Neural progenitor cell (in vitro differentiated cells): ENCODE measurements at regions not wholly inside any gene's neighbourhood (a gene's known extent, or its start where the extent isn't known, plus 50 kb on each side); places are given as distances from the start of the nearest gene placed in this dataset.

ENCODE experiments used
- DNase-seq: peaks from one replicate; pipeline ENCODE4 v3.0.0-alpha.2; 2016; ENCODE audit warnings: low spot score
- H2AFZ ChIP-seq: fragments of 200-600 bp; sonication (generic); replicated peaks from 2 replicates; pipeline ENCODE4 v1.6.1; 2016; ENCODE audit warnings: antibody characterized with exemption
- H3F3A ChIP-seq: fragments of 200-600 bp; sonication (generic); 2 replicates; pipeline ENCODE4 v1.6.1; 2016; ENCODE audit warnings: antibody characterized with exemption, low read depth
- H3K27ac ChIP-seq: fragments of 200-600 bp; sonication (generic); 2 replicates; pipeline ENCODE4 v1.5.1; 2016; ENCODE audit warnings: mild to moderate bottlenecking
- H3K27me3 ChIP-seq: fragments of 200-600 bp; sonication (generic); 2 replicates; pipeline ENCODE4 v1.6.1; 2016; ENCODE audit warnings: mild to moderate bottlenecking, moderate library complexity
- H3K36me3 ChIP-seq: fragments of 200-600 bp; sonication (generic); 2 replicates; pipeline ENCODE4 v1.5.1; 2016
- H3K4me1 ChIP-seq: fragments of 200-600 bp; sonication (generic); 2 replicates; pipeline ENCODE4 v1.6.1; 2016; ENCODE audit warnings: mixed run types
- H3K4me2 ChIP-seq: fragments of 200-600 bp; sonication (generic); 2 replicates; pipeline ENCODE4 v1.6.1; 2016
- H3K4me3 ChIP-seq: fragments of 200-600 bp; sonication (generic); 2 replicates; pipeline ENCODE4 v1.5.1; 2016
- H3K79me2 ChIP-seq: fragments of 200-600 bp; sonication (generic); 2 replicates; pipeline ENCODE4 v1.6.1; 2016; ENCODE audit warnings: low read depth
- H3K9ac ChIP-seq: fragments of 200-600 bp; sonication (generic); 2 replicates; pipeline ENCODE4 v1.6.1; 2016
- H3K9me3 ChIP-seq: fragments of 200-600 bp; sonication (generic); 2 replicates; pipeline ENCODE4 v1.5.1; 2016; ENCODE audit warnings: low read depth
- H4K20me1 ChIP-seq: fragments of 200-600 bp; sonication (generic); 2 replicates; pipeline ENCODE4 v1.6.1; 2016; ENCODE audit warnings: low read depth
- H3K27ac Mint-ChIP-seq: 3 replicates; pipeline ENCODE4 v1.8.0; 2021; ENCODE audit warnings: mixed read lengths
- H3K27me3 Mint-ChIP-seq: 2 replicates; pipeline ENCODE4 v1.8.0; 2022; ENCODE audit warnings: low read depth, mild to moderate bottlenecking, inconsistent platforms, moderate library complexity, mixed read lengths; ENCODE audit not compliant: insufficient read depth
- H3K36me3 Mint-ChIP-seq: 3 replicates; pipeline ENCODE4 v1.8.0; 2021; ENCODE audit warnings: mixed read lengths
- H3K4me1 Mint-ChIP-seq: 3 replicates; pipeline ENCODE4 v1.8.0; 2021; ENCODE audit warnings: mixed read lengths
- H3K4me3 Mint-ChIP-seq: 3 replicates; pipeline ENCODE4 v1.8.0; 2021; ENCODE audit warnings: mild to moderate bottlenecking, moderate library complexity, mixed read lengths
- H3K9me3 Mint-ChIP-seq: 3 replicates; pipeline ENCODE4 v1.8.0; 2020; ENCODE audit warnings: mixed read lengths
- EZH2 ChIP-seq: fragments of 200-600 bp; sonication (generic); IDR thresholded peaks from 2 replicates; pipeline ENCODE4 v1.6.1; 2017; ENCODE audit warnings: antibody characterized with exemption, mild to moderate bottlenecking, moderate library complexity
- EZH2phosphoT487 ChIP-seq: fragments of 200-600 bp; sonication (generic); IDR thresholded peaks from 2 replicates; pipeline ENCODE4 v1.6.1; 2017; ENCODE audit warnings: antibody characterized with exemption
- TF ChIP-seq, protein P1 (sequence below): fragments of 200-600 bp; sonication (generic); IDR thresholded peaks from 2 replicates; pipeline ENCODE4 v1.5.1; 2017; ENCODE audit warnings: antibody characterized with exemption, mild to moderate bottlenecking

DNA sequence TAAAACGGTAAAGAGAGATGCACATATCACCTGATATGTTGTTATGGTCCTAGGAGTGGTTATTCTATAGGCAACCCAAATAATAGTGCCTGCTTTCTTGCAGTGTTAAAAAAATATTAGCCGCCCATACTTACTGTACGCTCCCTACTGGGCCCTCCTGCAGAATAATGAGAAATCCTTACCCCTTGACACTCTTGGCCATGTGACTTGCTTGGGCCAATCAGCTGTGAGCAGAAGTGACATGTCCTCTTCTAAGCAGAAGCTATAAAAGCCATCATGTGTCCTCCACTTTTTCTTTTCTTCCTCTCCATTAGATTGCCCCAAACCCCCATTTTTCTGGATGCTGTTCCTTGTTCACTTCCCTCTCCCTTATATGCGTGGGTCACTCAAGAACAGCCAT lies 90.5 kb upstream of the SPRED2 start:
- no peaks in the 10 kb centered on the region for H3K4me1 Mint-ChIP-seq
- no peak overlapping the region for H3K9ac ChIP-seq
- peaks cover 19% of the 10 kb centered on the region for H3K9me3 Mint-ChIP-seq
- no peak overlapping the region for H3K27ac Mint-ChIP-seq
- no peaks in the 10 kb centered on the region for H3K4me1 ChIP-seq
- no peak overlapping the region for H3K4me3 Mint-ChIP-seq
- H3K27me3 Mint-ChIP-seq = peaks cover 3% of the 10 kb centered on the region
- H3K27me3 ChIP-seq = no peaks in the 10 kb centered on the region
- no peak for DNase-seq
- no peak overlapping the region for H3K27ac ChIP-seq
- H3K36me3 Mint-ChIP-seq = no peaks in the 10 kb centered on the region
- H3F3A ChIP-seq = no peaks in the 10 kb centered on the region
- no peaks in the 10 kb centered on the region for H4K20me1 ChIP-seq
- H3K4me3 ChIP-seq = no peak overlapping the region
- no peaks in the 10 kb centered on the region for H3K79me2 ChIP-seq
- TF ChIP-seq, protein P1, sequence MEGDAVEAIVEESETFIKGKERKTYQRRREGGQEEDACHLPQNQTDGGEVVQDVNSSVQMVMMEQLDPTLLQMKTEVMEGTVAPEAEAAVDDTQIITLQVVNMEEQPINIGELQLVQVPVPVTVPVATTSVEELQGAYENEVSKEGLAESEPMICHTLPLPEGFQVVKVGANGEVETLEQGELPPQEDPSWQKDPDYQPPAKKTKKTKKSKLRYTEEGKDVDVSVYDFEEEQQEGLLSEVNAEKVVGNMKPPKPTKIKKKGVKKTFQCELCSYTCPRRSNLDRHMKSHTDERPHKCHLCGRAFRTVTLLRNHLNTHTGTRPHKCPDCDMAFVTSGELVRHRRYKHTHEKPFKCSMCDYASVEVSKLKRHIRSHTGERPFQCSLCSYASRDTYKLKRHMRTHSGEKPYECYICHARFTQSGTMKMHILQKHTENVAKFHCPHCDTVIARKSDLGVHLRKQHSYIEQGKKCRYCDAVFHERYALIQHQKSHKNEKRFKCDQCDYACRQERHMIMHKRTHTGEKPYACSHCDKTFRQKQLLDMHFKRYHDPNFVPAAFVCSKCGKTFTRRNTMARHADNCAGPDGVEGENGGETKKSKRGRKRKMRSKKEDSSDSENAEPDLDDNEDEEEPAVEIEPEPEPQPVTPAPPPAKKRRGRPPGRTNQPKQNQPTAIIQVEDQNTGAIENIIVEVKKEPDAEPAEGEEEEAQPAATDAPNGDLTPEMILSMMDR = no peak
- TF ChIP-seq EZH2 (no peak), EZH2phosphoT487 (no peak)
- H3K36me3 ChIP-seq = no peaks in the 10 kb centered on the region
- no peak overlapping the region for H3K4me2 ChIP-seq
- no peak overlapping the region for H2AFZ ChIP-seq
- H3K9me3 ChIP-seq = no peaks in the 10 kb centered on the region

DNA sequence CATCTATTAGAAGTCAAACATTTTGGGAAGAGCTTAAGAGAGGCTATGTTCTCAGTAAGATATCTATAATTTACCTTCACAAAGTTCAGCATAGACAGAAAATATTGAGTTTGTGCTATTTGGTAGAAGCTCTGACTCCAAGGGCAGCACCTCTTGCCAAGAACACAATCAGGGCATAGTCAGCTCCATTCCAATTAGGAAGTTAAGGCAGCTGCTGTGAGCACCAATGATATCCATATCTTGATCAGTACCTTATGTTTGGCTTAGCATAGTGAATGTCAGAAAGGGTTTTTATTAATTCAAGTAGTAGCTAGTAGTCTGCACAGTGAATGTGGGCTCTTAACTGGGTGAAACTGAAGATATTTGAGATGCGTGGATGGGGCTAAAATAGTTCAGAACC lies 86.4 kb upstream of the SPRED2 start:
- no peaks in the 10 kb centered on the region for H3K36me3 ChIP-seq
- Mint-ChIP-seq H3K4me3 (no peak overlapping the region), H3K9me3 (peaks cover 19% of the 10 kb centered on the region), H3K27me3 (peaks cover 3% of the 10 kb centered on the region), H3K36me3 (no peaks in the 10 kb centered on the region), H3K27ac (no peak overlapping the region), H3K4me1 (no peaks in the 10 kb centered on the region)
- no peaks in the 10 kb centered on the region for H3K79me2 ChIP-seq
- no peak overlapping the region for H3K27ac ChIP-seq
- no peak overlapping the region for H3K9ac ChIP-seq
- no peak overlapping the region for H2AFZ ChIP-seq
- H3K4me1 ChIP-seq = no peaks in the 10 kb centered on the region
- H4K20me1 ChIP-seq = no peaks in the 10 kb centered on the region
- H3K4me3 ChIP-seq = no peak overlapping the region
- DNase-seq = no peak
- H3K4me2 ChIP-seq = no peak overlapping the region
- no peak for TF ChIP-seq EZH2phosphoT487
- TF ChIP-seq, protein P1 = no peak
- H3K27me3 ChIP-seq = no peaks in the 10 kb centered on the region
- H3K9me3 ChIP-seq = no peaks in the 10 kb centered on the region
- no peaks in the 10 kb centered on the region for H3F3A ChIP-seq

DNA sequence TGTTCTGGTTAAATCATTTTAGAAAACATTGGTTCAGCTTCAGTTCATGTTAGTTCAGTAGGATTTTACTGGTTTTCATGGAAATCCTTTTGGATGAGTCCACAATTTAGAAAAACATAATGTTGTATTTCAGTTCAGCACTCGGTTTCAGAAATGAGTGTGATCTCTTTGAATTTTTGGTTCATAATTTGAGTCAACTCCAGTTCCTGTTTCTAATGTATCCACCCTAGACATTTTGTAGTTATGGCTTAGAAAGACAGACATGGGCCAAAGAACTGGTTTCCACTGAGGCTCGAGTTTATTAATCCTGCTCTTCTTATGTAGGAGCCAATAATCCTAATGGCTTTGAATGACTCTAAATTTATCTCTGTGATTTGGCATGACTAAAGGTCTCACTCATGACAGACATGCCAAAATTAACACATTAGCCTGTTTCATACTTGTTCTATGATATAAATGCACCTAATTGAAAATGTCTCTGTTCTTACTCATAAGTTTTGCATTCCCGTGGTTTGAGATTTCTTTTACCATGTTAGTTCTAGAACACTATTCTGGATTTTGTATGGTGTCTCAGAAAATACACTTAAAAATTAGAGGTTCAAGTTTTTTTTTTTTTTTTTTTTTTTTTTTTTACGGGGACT lies 82.3 kb upstream of the SPRED2 start:
- Mint-ChIP-seq H3K27me3 (no peaks in the 10 kb centered on the region), H3K27ac (no peak overlapping the region), H3K4me3 (no peak overlapping the region), H3K36me3 (no peaks in the 10 kb centered on the region), H3K4me1 (no peaks in the 10 kb centered on the region), H3K9me3 (peaks cover 10% of the 10 kb centered on the region)
- H3K27ac ChIP-seq = no peak overlapping the region
- no peaks in the 10 kb centered on the region for H3K79me2 ChIP-seq
- no peaks in the 10 kb centered on the region for H3K9me3 ChIP-seq
- no peak for TF ChIP-seq EZH2phosphoT487
- TF ChIP-seq, protein P1 = no peak
- H3K4me2 ChIP-seq = no peak overlapping the region
- no peak overlapping the region for H3K9ac ChIP-seq
- H3K4me3 ChIP-seq = no peak overlapping the region
- no peak for DNase-seq
- H3K36me3 ChIP-seq = no peaks in the 10 kb centered on the region
- H2AFZ ChIP-seq = no peak overlapping the region
- no peaks in the 10 kb centered on the region for H3F3A ChIP-seq
- no peaks in the 10 kb centered on the region for H4K20me1 ChIP-seq
- H3K27me3 ChIP-seq = no peaks in the 10 kb centered on the region
- no peaks in the 10 kb centered on the region for H3K4me1 ChIP-seq
